Right lung (tissue), 2 donors: ENCODE measurements at regions not wholly inside any gene's neighbourhood (a gene's known extent, or its start where the extent isn't known, plus 50 kb on each side); places are given as distances from the start of the nearest gene placed in this dataset.
A peak's percentile ranks its signal among the peaks of the same experiment; 100 is the strongest.
"Not testable (repeated sequence)": the region's sequence is repeated elsewhere in the genome, so short reads cannot be mapped to it uniquely, and the experiment has no call there.

ENCODE experiments used
- DNase-seq, 2 donors: peaks; one replicate each; pipeline ENCODE4 v3.0.0-alpha.2; 2013

DNA sequence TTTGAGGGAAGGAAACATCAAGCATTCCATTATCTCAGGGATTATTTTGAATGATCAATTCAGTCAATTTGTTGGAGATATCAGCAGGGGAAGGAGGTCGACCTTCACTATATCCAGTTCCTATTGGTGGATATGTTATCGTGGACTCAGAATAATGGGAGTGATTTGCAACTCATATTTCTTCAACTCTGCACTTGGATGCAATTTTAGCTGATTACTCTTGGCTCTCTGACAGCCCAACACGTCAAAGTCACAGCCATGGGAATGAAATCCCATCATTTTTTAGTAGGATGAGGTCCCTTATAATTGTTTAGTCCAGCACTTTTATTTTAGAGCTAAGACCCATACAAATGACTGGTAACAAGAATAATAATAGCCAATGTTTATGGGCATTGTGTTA, 371.8 kb upstream of the RPS23 start:
- DNase-seq: no peak

DNA sequence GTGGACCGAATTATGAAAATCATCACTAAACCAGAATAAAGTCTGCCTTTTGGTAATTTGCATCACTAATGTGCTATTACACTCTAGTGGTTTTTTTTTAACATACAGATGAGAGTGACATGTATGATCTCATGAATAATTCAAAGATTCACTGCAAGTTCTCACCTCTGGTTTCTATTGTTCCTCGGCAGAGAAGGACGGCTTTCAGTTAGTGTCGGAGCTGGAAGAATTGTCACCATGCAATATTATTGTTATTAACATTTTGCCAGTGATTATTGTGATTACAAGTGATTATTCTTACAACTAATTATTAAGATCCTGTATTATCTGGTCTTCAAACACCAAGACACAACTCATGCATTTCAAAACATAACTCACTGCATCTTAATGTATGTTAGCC, 366.6 kb upstream of the RPS23 start:
- no peak for DNase-seq

DNA sequence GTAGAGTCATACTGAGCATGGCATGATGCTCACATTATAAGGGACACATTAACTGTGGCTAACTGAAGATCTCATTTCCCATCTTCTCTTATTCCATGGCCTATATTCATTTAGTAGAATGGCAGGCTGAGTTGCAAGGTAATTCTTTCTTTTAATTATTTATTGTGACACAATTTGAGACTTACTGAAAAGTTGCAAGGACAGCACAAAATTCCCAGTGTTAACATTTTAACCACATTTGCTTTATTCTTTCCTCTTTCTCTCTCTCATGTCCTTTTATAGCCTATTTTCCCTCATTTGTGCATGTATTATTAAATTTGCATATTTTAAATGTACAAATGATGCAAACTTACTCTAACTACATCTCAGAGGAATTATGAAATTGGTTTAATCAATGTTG, 366.1 kb upstream of the RPS23 start:
- no peak for DNase-seq

DNA sequence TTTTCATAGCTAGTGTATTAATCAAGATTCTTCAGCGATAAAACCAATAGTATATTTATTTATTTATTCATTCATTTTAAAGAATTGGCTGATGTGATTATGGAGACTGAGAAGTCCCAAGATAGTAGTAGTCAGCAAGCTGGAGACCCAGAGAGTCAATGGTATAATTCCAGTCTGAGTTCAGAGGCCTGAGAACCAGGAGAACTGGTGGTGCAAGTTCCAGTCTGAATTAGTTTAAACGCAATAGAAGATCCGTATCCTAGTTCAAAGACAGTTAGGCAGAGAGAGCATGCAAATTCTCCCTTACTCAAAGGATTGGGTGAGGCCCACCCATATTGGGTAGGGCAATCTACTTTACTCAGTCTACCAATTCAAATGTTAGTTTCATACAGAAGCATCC, 364.2 kb upstream of the RPS23 start:
- DNase-seq: no peak

DNA sequence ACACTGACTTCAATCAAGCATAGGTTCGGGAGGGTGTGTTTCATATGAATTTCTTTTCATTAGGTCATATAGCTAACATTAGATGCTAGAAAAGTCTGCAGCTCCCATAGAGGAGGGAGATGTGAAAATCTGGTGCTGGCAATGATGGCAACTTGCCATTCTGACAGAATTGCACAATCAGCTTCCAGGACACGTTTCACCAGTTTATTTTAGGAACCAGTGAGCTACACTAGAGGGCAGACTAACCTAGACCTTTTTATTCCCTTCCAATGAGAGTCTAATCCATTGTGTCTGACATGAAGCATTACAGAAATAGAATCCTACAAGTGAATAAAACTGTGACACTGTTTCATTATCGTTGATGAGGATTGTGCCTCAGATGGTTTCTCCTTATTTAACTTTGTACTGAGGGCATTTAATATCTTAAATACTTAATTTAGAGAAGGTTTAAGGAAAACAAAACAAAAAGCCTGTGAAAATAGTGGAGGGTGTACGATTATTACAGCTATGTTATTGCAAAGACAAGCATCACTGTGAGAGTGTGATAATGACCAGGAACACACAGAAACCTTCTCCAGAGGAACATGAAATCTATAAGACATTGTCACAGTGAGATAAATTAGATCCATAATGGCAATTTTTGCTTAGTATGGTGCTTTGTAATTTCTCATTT, 363.3 kb upstream of the RPS23 start:
- DNase-seq: peak; percentile 87 to 88

DNA sequence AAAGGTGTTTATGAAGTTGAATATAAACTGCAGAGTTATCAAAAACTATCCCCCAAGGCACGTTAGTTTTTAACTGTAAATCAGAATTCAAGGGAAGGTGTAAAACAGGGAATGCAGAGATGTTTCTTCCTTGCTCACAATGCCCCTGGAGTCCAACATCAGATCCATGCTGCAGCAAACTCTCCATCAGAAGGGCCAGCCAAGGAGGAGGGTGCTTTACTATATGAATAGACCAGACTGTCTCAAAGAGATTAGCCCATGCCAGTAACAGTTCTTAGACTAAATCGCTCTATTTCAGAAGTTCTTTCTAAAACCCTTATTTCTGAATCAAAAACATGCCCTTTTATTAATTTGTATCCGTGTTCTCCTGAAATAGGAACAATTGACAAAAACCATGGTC, 362.8 kb upstream of the RPS23 start:
- no peak for DNase-seq

DNA sequence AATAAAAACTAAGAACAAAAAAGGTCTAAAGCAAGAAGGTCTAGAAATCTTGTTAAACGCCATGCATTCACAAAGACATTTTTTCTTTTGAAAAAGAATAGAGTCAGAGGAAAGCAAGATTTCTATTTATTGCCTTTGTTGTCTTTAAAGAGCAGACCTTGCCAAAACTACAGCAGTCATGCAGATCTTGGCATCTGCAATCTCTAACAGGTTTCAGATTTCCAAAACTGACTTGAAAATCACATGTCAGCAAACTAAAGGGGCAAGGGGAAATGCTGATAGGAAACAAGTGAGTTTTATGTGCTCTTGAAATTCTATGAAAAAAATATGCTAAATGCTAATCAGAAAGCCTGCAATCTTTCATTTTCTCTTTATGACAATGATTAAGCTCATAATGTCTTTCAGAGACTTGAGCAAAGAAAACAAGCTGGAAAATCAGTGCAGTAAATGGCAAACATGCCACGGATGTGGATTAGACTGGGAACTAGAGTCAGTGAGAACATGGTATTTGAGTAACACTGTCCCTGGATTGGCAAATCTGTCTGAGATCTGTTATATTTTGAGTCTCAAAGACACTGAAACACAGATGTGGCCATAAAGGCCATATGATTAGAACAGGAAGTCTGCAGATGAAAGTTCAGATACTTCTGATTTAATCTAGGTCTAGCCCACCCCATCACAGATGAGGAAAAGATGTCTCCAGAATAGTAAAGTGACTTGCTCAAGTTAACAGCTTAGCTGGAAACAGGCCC, 361.4 kb upstream of the RPS23 start:
- DNase-seq: no peak

DNA sequence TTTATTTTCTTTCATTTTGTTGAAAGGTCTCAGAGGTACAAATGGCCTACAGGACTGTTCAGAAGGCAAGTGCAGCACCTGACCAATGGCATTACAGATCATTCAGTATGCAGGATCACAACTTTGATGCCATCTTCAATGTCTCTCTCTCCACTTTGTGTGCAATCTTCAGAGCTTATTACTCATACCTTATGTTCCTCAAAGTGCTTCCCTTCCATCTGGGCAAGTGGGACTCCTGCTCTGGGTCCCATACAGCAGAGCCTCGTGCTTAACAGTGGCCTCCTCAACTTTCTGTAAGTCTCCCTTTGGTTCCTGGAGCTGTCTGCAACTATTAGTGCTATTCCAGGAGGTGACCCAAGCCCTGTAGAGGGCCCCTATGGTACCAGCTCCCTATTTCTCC, 358.4 kb upstream of the RPS23 start:
- DNase-seq: no peak

DNA sequence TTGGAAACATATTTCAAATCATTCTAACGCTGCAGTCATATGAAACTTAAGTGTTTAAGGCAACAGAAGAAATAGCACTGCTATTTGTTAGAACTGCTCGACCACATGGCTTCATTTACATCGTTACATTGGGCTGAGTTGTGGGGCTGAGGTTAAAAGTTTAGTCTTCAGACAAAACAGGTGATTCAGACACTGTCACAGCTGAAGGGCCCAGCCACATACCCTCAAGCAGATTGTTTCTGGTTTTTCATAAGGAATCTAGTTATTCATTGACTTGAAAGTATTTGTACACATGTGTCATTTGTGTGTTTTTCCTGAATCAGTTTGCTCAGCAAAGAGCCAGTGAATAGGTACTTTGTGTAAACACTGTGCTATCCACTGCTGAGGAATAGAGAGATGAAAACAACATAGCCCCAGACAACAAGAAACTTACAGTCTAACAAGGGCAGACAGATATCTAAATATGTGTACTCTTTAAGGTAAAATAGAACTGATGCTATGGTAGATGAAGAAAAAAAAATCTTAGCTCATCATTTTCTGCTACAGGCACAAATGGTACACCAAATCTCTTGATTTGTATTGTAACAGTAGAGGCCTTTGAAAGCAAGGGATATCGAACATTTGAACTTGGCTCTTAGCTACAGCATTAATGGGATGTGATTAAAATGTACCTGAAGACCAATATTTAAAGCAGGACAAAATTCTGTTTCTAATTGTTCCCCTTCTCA, 357.6 kb upstream of the RPS23 start:
- no peak for DNase-seq

DNA sequence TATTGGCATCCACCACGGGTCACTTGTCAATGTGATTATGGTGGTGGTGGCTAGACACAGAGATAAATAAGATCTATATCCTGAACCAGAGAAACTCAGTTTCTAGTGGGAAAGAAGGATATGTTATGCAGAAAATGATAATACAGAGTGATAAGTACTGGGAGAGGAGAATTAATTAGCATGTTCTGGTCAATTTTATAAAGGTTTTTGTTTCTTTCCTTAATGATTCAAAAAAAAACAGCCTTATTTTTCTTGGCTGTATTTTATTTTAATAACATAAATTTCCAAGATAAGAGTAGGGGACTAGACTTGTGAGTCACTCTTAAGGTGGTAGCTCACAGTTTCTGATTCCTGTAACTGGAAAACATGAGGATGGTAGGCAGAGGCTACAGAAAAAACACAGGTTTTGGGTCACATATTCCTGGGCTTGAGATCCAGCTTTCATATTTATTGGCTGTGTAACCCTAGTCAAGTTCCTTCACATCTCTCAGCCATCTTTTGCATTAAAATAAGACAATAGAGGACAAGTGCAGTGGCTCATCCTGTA, 350.3 kb upstream of the RPS23 start:
- DNase-seq: no peak

DNA sequence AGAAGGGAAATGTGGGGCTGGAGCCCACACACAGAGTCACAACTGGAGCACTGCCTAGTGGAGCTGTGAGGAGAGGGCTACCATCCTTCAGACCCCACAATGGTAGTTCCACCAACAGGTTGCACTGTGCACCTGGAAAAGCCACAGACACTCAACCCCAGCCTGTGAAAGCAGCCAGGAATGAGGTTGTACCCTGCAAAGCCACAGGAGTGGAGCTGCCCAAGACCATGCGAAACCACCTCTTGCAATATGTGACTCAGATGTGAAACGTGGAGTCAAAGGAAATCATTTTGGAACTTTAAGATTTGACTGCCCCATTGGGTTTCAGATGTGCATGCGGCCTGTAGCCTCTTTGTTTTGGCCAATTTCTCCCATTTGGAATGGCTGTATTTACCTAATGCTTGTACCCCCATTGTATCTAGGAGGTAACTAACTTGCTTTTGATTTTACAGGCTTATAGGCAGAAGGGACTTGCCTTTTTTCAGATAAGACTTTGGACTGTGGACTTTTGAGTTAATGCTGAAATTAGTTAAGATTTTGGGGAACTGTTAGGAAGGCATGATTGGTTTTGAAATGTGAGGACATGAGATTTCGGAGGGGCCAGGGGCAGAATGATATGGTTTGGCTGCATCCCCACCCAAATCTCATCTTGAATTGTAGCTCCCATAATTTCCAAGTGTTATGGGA, 348.9 kb upstream of the RPS23 start:
- DNase-seq: not testable (repeated sequence)

DNA sequence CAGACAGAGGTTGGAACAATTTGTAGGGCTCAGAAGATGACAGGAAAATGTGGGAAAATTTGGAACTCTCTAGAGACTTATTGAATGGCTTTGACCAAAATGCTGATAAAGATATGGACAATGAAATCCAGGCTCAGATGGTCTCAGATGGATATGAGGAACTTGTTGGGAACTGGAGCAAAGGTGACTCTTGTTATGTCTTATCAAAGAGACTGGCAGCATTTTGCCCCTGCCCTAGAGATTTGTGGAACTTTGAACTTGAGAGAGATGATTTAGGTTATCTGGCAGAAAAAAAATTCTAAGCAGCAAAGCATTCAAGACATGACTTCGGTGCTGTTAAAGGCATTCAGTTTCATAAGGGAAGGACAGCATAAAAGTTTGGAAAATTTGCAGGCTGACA, 347.9 kb upstream of the RPS23 start:
- not testable (repeated sequence) for DNase-seq

DNA sequence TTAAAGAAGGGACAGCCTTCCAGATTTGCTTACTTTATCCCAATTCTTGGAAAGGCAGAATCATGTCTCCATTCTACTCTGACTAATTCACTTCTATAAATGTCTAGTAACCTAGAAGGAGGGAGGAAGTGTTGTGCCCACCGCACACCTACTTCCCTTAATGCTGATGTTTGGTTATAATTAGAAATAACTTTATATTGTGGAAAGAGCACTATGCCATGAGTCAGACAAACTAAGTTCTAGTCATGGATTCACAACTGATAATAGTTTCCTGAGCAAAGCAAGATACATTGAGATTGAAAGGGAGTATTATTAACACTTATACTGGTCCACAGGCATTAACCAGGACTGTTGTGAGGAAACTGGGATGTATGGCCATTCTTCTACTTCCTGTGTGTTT, 345.9 kb upstream of the RPS23 start:
- no peak for DNase-seq

DNA sequence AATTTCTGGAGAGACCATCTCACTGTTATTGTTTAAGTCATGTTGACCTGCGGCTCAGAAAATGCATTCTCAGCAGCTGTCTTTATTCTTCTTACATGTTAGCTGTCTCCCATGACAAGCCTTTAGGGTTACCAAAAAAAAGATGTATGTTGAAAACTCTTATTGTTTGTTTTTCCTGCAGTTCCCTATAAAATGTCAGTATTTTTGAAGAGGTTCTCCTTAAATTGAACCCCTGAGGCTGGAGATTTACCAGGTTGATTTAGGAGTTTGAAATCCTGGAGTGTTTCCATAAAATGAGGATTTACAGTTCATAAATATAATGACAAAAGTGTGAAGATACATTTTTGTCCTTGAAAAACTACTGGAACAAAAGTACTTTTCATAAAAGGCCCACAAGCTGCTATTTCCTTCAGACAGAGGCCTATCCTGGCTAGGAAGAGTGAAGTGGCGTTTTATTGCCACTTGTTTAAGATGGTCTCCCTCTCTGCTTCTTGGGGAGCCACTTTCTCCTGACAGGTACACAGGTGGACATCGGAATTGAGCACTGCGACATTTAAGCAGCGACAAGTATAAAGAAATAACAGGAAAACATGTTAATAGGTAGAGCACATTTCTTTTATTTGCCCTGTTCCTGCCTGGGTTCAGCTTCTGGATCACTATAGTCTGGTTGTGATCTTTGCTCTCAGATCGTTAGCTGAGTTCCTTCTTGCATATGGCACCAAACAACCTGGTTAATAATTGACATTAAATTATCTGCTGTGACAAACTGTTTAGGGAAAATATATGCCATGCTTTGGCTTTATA, 344.8 kb upstream of the RPS23 start:
- DNase-seq: no peak

DNA sequence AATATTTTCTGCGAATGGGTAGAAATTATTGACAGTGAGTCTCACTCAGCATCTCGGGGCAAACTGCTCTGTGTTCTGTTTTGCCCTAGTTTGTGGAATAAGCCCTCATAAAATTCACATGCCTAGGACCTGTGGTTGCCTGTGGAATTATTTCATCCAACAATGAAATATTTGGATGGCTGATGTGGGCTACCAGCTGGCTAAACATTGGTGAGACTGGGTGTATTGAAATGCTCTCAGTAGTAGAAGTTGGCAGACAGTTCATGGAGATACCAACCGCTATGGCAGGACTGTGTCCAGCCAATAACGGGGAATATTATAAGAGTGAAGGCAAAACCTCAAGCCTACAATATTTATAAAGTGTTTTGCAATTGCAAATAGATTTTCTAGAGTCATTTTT, 344.1 kb upstream of the RPS23 start:
- DNase-seq: no peak

DNA sequence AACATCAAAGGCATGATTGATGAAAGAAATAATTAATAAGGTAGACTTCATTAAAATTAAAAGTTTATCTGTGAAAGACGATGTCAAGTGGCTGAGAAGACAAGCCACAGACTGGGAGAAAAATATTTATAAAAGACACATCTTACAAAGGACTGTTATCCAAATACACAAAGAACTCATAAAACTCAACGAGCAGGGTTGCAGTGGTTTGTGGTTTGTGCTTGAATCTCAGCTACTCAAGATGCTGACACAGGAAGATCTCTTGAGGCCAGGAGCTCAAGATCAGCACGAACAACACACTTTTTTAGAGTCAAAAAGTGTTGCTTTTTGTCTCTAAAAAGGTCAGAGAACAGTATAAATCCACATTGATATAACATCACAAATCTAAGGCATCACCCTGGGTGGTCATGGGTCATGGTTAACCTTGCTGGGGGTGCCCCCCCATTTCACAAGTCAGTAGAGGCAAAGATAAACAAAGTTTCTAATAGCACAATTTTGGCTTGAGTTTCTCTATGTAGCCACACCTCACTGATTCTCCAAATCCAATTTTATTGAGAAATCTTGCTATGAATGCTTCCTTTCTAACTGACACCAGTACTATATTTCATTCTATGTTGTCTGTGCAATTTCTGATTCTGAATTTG, 342.9 kb upstream of the RPS23 start:
- DNase-seq: no peak

DNA sequence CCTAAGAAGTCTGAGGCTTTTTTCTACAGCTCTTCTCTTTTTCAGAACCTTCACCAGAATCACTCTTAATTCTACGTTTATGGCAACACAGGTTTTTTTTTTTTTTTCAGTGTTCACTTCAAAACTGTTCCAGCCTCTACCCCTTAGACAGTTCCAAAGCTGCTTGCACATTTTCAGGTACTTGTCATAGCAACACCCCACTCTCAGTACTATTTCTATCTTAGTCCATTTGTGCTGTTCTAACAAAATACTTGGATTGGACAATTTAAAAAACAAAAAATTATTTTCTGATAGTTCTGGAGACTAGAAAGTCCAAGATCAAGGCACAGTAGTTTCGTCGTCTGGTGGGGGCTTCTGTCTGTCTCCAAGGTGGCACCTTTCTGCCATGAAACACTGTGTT, 340.9 kb upstream of the RPS23 start:
- DNase-seq: no peak

DNA sequence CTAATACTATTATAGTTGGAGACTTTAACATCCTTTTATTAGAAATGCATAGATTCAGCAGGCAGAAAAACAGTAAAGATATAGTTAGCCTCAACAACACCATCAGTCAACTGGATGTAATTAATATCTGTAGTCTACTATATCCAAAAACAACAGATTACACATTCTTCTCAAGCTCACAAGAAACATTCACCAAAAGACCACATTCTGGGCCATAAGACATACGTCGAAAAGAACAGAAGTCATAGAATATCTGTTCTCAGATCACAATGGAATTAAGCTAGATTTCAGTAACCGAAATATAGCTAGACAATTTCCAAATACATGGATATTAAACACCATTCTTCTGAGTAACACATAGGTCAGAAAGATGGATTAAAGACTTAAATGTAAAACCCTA, 336.6 kb upstream of the RPS23 start:
- DNase-seq: no peak

DNA sequence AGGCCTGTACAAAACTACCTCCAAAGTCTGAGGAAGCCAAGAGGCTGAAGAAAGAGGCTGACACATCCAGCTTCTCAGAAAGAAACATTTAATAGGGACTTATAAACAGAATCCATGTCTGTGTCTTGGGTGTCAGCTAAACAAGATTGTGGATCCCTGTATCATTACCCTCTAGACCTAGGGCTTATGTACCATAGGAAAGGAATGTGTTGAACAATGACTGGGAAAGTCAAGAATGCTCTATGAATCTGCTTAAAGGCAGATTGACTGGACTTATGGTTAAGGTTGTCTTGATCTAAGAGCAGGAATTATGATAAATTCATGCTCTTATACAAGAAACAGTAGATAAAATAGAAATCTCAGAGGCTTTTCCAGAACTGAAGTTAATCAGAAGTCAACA, 335.7 kb upstream of the RPS23 start:
- DNase-seq: no peak

DNA sequence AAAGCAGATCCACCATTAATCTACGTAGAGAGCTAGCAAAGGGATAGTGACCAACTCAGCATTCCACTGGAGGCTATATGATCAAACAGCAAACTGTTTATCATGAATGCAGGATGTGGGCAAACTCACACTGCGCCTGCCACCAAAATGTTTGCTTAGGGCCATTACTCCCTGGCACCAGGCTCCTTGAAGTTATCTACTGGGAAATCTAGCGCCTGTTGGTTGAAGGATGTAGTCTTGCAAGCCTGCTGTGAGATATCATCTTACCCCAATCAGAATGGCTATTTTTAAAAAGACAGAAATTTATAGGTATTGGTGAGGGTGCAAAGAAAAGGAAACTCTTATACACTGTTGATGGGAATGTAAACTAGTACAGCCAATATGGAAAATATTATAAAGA, 332.5 kb upstream of the RPS23 start:
- no peak for DNase-seq

DNA sequence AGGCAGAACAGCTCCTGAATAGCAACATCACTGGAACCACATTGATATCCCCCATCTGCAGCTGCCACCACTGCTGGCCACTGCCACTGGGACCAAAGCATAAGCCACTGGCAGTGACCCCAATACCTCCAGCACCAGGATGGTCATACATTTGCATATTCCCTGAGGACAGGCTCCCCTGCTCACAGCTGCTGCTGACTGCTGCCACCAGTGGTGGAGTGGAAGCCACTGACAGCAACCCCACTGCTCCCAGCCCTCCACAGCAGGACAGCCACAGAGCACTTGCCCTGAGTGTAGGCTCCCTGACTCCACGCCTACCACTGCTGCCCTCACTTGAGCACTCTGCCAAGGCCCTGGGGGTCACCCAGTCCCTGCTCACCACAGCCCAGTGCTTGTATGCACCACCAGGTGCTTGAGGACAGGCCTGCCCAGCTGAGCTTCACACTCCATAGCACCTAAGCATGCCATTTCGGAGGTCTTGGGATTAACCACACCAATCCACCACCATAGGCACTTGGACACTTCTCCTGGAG, 327.4 kb upstream of the RPS23 start:
- DNase-seq: no peak
